ENCODE measurements at regions not wholly inside any gene's neighbourhood (a gene's known extent, or its start where the extent isn't known, plus 50 kb on each side); places are given as distances from the start of the nearest gene placed in this dataset.

DNA sequence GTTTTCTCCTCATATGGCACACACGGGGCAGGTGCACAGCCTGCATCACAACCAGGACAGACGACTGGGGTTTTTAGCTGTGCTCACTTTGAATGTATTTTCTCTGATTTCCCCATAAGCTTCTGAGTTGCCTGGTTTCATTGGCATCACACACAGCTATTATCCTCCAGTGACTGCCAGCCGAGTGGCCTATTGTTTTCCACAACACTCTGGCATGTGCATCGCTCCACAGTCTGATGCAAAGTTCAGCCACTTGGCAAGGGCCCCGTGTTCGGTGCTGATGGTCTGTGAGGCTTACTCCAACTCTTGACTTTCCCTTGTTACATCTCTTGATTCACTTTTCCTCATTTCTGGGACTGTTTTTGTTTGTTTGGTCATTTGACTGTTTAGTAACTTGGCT is 593.1 kb downstream of the CBLN2 start:
- TF ChIP-seq, protein P1, sequence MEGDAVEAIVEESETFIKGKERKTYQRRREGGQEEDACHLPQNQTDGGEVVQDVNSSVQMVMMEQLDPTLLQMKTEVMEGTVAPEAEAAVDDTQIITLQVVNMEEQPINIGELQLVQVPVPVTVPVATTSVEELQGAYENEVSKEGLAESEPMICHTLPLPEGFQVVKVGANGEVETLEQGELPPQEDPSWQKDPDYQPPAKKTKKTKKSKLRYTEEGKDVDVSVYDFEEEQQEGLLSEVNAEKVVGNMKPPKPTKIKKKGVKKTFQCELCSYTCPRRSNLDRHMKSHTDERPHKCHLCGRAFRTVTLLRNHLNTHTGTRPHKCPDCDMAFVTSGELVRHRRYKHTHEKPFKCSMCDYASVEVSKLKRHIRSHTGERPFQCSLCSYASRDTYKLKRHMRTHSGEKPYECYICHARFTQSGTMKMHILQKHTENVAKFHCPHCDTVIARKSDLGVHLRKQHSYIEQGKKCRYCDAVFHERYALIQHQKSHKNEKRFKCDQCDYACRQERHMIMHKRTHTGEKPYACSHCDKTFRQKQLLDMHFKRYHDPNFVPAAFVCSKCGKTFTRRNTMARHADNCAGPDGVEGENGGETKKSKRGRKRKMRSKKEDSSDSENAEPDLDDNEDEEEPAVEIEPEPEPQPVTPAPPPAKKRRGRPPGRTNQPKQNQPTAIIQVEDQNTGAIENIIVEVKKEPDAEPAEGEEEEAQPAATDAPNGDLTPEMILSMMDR (IDR thresholded peaks at IDR 0.05), result no peak
- TF ChIP-seq POLR2A (IDR thresholded peaks at IDR 0.05), result no peak
